Neural progenitor cell (in vitro differentiated cells): ENCODE measurements at regions not wholly inside any gene's neighbourhood (a gene's known extent, or its start where the extent isn't known, plus 50 kb on each side); places are given as distances from the start of the nearest gene placed in this dataset.

Source experiments
- EZH2 ChIP-seq: fragments of 200-600 bp; sonication (generic); IDR thresholded peaks from 2 replicates; pipeline ENCODE4 v1.6.1; 2017; ENCODE audit warnings: antibody characterized with exemption, mild to moderate bottlenecking, moderate library complexity
- EZH2phosphoT487 ChIP-seq: fragments of 200-600 bp; sonication (generic); IDR thresholded peaks from 2 replicates; pipeline ENCODE4 v1.6.1; 2017; ENCODE audit warnings: antibody characterized with exemption
- TF ChIP-seq, protein P1 (sequence below): fragments of 200-600 bp; sonication (generic); IDR thresholded peaks from 2 replicates; pipeline ENCODE4 v1.5.1; 2017; ENCODE audit warnings: antibody characterized with exemption, mild to moderate bottlenecking

DNA sequence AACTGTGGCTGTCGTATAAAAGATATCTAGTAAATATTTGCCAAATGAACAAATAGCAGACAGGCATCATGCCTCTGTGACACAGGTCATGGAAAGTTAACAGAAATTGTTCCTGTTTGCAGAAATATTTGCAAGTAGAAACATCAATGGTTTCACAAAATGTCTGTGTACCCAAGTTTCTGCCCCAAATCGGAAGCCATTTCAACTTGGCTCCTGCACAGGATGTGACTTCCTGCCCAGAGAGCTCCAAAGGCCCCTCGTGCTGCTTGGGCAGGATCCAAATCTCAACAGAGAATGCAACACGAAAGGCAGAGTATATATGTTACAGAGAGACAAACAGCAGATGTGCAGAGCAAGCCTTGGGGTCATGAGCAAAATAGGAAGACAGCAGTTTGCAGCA, 95.5 kb upstream of the SERP2 start:
- TF ChIP-seq EZH2 (no peak), EZH2phosphoT487 (no peak)
- TF ChIP-seq, protein P1, sequence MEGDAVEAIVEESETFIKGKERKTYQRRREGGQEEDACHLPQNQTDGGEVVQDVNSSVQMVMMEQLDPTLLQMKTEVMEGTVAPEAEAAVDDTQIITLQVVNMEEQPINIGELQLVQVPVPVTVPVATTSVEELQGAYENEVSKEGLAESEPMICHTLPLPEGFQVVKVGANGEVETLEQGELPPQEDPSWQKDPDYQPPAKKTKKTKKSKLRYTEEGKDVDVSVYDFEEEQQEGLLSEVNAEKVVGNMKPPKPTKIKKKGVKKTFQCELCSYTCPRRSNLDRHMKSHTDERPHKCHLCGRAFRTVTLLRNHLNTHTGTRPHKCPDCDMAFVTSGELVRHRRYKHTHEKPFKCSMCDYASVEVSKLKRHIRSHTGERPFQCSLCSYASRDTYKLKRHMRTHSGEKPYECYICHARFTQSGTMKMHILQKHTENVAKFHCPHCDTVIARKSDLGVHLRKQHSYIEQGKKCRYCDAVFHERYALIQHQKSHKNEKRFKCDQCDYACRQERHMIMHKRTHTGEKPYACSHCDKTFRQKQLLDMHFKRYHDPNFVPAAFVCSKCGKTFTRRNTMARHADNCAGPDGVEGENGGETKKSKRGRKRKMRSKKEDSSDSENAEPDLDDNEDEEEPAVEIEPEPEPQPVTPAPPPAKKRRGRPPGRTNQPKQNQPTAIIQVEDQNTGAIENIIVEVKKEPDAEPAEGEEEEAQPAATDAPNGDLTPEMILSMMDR: no peak
